ENCODE measurements at regions not wholly inside any gene's neighbourhood (a gene's known extent, or its start where the extent isn't known, plus 50 kb on each side); places are given as distances from the start of the nearest gene placed in this dataset.

- no peak for TF ChIP-seq CTCF (IDR thresholded peaks at IDR 0.05)
- no peak for TF ChIP-seq EZH2 (IDR thresholded peaks at IDR 0.05; ENCODE audit: borderline replicate concordance, insufficient read depth, low read depth, low read length, poor library complexity, severe bottlenecking)
Measured at GRCh38 chr20:63090682-63091571, 84.2 kb upstream of the BHLHE23 start.

All from B cell (primary cell).